ENCODE measurements at regions not wholly inside any gene's neighbourhood (a gene's known extent, or its start where the extent isn't known, plus 50 kb on each side); places are given as distances from the start of the nearest gene placed in this dataset.

GRCh38 chr14:98208211-98208611 is 1063.8 kb downstream of the BCL11B start:
- TF ChIP-seq BCL3 (CRISPR knock-in tag; IDR thresholded peaks at IDR 0.05) (no peak), CC2D1A (CRISPR knock-in tag; IDR thresholded peaks at IDR 0.05) (no peak), CHD4 (IDR thresholded peaks at IDR 0.05; ENCODE audit: borderline replicate concordance, low read length) (no peak), RELA (CRISPR knock-in tag; IDR thresholded peaks at IDR 0.05) (no peak), ZNF263 (CRISPR knock-in tag; IDR thresholded peaks at IDR 0.05) (no peak), FOXA3 (CRISPR knock-in tag; IDR thresholded peaks at IDR 0.05) (no peak), POLR2G (IDR thresholded peaks at IDR 0.05; ENCODE audit: low read depth, low read length) (no peak), NPAS2 (CRISPR knock-in tag; IDR thresholded peaks at IDR 0.05; ENCODE audit: borderline replicate concordance) (no peak), PHB2 (IDR thresholded peaks at IDR 0.05; ENCODE audit: partially characterized antibody) (no peak), ZNF782 (CRISPR knock-in tag; IDR thresholded peaks at IDR 0.05; ENCODE audit: borderline replicate concordance) (no peak), EHMT2 (IDR thresholded peaks at IDR 0.05; ENCODE audit: borderline replicate concordance, low read depth, low read length) (no peak), ZNF354B (CRISPR knock-in tag; IDR thresholded peaks at IDR 0.05) (no peak), SALL2 (CRISPR knock-in tag; IDR thresholded peaks at IDR 0.05) (no peak)
- Histone ChIP-seq H3K27ac (ENCODE audit: extremely low read length, insufficient read depth, low read length) (no peak overlapping the region), H3K9ac (ENCODE audit: insufficient read depth, low read depth, low read length) (no peak overlapping the region), H3K27me3 (ENCODE audit: control insufficient read depth in 1 of 2, insufficient read depth in 2 of 2, low read length in 2 of 2) (no peaks in the 10 kb centered on the region), H3K4me3 (replicated peaks in 1 of 3; ENCODE audit: insufficient read depth in 1 of 3, low read depth in 2 of 3, low read length in 3 of 3) (no peak overlapping the region), H3K79me2 (ENCODE audit: insufficient read depth, low read length) (no peaks in the 10 kb centered on the region), H3K4me1 (ENCODE audit: insufficient read depth, low read length) (no peaks in the 10 kb centered on the region), H3K4me2 (ENCODE audit: low read depth, low read length) (no peak overlapping the region), H3K9me3 (ENCODE audit: low read length) (peaks cover 59% of the 10 kb centered on the region), H2AFZ (ENCODE audit: low read length) (no peak overlapping the region), H4K20me1 (ENCODE audit: insufficient read depth, low read length) (no peaks in the 10 kb centered on the region), H3K36me3 (replicated peaks in 1 of 2; ENCODE audit: control insufficient read depth in 1 of 2, insufficient read depth in 2 of 2, low read length in 2 of 2) (no peaks in the 10 kb centered on the region)
- intact Hi-C loops (cut with micrococcal nuclease; ENCODE audit: unreplicated experiment) (no loop called here), in situ Hi-C loops (cut with HindIII; ENCODE audit: extremely low pct_ligation_motif_present, low pct_unique_long_range_greater_than_20kb) (no loop called here)
- FAIRE-seq (no peak), ATAC-seq (no peak), DNase-seq (ENCODE audit: low spot score) (no peak)
- ChIA-PET POLR2A (no interaction called here), CTCF (ENCODE audit: low intra/inter-chr PET ratio, low total read pairs) (no interaction called here)
- BruUV-seq (replicated peaks), result no TSS peak

Measured in HepG2 (cell line).